GM13977 (cell line): ENCODE measurements at regions not wholly inside any gene's neighbourhood (a gene's known extent, or its start where the extent isn't known, plus 50 kb on each side); places are given as distances from the start of the nearest gene placed in this dataset.

Source experiments
- DNase-seq: peaks from one replicate; pipeline ENCODE4 v3.0.0; 2012; ENCODE audit warnings: low spot score
- in situ Hi-C: fragments of 300-500 bp; cut with MboI; formaldehyde crosslinking; loops from one replicate; pipeline ENCODE4 v1.12.0; 2022; ENCODE audit warnings: low sequenced_read_pairs, low pct_unique_long_range_greater_than_20kb, mixed read lengths, inconsistent platforms; ENCODE audit not compliant: unreplicated experiment
- TF ChIP-seq, protein P1 (sequence below): IDR thresholded peaks from 2 replicates; pipeline ENCODE4 v1.5.1; 2012; ENCODE audit warnings: mild to moderate bottlenecking, control low read depth; ENCODE audit not compliant: insufficient read depth; ENCODE audit errors: extremely low read depth, missing control alignments

DNA sequence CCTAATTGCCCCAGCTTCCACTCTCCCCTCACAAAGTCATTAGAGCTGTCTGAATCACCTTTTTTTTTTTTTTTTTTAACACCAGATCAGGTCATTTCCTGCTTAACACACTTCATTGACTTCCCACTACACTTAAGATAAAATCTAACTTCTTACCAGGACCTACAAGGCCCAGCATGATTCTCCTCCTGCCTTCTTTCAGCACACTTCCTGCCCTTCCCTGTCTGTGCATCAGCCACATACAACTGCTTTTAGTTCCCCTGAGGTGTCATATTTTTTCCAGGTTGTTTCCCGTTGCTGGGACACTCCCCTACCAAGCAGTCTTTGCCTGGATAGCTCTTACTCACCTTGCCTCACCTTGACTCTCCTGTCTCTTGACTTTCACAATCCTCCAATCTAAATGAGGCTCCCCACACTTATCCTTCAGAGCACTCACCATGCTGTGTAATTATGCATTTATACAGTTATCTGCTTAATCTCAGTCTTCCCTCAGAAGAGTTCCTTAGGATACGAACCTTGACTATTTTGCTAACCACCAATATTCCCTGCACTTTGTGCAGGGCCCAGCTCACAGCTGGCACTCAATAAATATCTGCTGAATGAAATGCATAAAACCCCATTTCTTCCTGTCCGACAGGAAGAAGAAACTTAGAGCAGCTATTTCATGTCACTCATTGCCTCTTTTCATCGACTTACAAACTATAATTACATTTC lies 96.6 kb upstream of the AKIP1 start:
- peak; percentile 66 for DNase-seq
- TF ChIP-seq, protein P1, sequence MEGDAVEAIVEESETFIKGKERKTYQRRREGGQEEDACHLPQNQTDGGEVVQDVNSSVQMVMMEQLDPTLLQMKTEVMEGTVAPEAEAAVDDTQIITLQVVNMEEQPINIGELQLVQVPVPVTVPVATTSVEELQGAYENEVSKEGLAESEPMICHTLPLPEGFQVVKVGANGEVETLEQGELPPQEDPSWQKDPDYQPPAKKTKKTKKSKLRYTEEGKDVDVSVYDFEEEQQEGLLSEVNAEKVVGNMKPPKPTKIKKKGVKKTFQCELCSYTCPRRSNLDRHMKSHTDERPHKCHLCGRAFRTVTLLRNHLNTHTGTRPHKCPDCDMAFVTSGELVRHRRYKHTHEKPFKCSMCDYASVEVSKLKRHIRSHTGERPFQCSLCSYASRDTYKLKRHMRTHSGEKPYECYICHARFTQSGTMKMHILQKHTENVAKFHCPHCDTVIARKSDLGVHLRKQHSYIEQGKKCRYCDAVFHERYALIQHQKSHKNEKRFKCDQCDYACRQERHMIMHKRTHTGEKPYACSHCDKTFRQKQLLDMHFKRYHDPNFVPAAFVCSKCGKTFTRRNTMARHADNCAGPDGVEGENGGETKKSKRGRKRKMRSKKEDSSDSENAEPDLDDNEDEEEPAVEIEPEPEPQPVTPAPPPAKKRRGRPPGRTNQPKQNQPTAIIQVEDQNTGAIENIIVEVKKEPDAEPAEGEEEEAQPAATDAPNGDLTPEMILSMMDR: no peak
- in situ Hi-C loops: no loop called here

DNA sequence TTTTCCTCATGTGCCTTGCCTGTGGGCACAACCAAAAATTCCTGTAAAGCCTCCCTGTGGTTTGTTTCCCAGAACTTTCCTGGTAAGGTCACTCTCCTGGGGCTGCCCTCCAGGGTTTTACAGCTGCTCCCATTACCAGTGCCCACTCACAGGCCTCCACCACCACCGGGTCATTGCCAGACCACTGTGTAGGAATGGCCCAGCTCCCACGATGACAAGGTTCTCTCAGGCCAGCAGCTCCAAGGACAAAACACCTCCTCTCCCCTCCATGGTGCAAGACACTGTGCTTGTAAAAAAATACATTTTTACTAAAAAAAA lies 96.1 kb upstream of the AKIP1 start:
- TF ChIP-seq, protein P1: no peak
- no peak for DNase-seq
- in situ Hi-C loops: no loop called here

DNA sequence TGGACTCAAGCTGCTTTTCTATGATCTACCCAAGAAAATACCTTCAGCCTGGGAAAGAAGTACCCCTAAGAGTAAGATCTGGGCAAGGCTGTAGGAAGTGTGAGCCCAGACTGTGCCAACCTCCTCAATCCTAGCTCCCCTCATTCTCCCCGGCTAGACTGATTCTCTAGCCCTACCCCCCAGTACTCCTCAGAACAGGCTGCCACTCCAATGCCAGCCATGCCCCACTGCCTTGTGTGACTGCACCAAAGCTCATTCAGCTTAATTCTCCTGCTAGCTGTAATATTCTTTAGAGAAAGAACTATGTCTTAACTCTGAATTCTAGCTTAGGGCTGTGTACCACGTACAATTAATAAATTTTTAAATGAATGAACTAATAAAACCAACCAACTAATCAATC lies 92.6 kb upstream of the AKIP1 start:
- no peak for DNase-seq
- TF ChIP-seq, protein P1: no peak
- in situ Hi-C loops: no loop called here

DNA sequence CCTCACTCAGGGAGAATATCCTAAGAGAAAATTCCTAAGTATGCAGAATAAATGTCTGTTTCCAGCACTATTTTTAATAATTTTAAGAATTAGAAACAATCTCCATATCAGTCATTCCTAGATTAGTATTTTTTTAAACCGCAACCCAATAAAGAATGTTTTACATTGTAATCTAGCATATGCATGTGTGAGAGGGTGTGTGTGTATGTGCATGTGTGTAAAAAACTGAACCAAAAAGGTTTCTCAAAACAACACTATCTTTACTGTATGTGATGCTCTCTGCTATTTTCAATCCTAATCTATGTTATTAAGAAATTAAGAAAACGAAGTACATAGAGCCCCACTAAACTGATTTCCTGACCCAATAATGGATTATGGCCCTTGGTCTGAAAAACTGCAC lies 90.6 kb upstream of the AKIP1 start:
- in situ Hi-C loops: no loop called here
- TF ChIP-seq, protein P1: no peak
- DNase-seq: no peak

DNA sequence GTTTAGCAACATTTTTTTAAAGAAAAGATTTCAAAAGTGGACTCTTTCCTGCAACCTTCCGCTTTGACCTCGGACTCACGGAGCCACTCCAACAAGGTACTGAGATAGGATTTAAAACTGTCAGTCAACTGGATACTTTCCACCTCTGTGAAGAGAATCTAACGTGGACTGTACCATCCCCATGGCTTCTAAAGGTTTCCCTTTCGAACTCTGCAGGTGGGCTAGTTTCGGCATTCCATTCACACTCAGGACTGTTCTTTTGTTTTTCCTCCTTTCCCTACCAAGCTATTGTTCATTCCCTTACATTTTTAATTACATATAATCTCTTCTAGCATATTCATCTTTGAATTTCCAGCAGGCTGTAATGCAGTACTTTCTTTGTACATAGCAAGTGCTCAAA lies 88.5 kb upstream of the AKIP1 start:
- DNase-seq: no peak
- in situ Hi-C loops: no loop called here
- TF ChIP-seq, protein P1: no peak

DNA sequence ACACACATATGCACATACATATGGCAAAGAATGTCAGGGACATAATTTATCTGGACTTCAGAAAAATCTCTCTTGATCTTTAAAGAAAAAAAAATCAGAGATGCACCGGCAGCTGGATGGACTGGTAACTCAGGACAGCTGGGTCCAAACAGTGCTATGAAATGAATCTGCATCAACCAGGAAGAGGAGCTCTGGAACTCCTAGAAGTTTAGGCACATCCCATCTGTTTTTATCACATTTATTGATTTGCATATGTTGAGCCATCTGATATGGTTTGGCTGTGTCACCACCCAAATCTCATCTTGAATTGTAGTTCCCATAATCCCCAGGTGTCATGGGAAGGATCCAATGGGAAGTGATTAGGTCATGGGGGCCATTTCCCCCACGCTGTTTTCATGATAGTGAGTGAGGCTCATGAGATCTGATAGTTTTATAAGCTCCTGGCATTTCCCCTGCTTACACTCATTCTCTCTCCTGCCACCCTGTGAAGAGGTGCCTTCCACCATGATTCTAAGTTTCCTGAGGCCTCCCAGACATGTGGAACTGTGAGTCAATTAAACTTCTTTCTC lies 87.7 kb upstream of the AKIP1 start:
- DNase-seq: no peak
- in situ Hi-C loops: no loop called here
- TF ChIP-seq, protein P1: no peak
